ENCODE measurements at regions not wholly inside any gene's neighbourhood (a gene's known extent, or its start where the extent isn't known, plus 50 kb on each side); places are given as distances from the start of the nearest gene placed in this dataset.

GRCh38 chr13:79799059-79799867, 318.3 kb downstream of the NDFIP2 start:
- DNase-seq (ENCODE audit: low read depth in 3 of 3, low spot score in 2 of 3): no peak

GRCh38 chr13:79796136-79796535, 315.2 kb downstream of the NDFIP2 start:
- no peak for DNase-seq (ENCODE audit: low read depth in 3 of 3, low spot score in 2 of 3)

DNA sequence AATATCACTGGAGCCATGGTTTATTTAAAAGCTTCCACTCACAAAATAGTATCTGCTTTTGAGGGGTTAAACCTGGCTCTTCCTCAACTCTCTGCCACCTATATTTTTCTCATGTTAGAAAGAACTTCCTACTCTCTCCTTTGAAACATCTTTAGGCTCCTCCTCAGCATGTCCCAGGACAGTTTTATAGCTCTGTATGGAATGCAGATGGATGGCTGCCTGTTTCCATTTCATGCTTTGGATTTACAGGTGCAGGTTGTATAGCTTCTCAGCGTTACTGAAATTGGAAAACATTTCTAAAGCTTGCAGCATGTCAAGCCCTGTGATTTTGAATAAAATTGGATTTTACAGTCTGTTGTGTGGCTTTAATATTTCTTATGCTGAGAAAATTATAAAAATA, 314.0 kb downstream of the NDFIP2 start:
- no peak for DNase-seq (ENCODE audit: low read depth in 3 of 3, low spot score in 2 of 3)

DNA sequence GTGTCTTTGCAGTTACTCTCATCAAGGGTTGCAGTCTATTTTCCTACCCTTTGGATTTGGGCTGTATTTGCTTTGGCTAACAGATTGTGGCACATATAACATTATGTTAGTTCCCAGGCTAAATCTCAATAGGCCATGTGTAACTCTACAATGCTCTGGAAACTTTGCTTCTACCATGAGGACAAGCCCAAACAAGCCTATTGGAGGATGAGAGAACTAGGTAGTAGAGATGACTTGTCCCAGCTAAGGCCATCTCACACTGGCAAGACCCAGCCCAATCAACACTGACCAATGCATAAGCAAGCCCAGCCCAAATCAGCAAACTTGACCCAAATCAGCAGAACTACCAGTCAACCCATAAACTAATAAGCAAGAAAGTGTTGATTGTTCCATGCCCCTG, 311.8 kb downstream of the NDFIP2 start:
- DNase-seq (ENCODE audit: low read depth in 3 of 3, low spot score in 2 of 3): no peak

- no peak for DNase-seq (ENCODE audit: low read depth in 3 of 3, low spot score in 2 of 3)
Observed at GRCh38 chr13:79791471-79792042, 310.6 kb downstream of the NDFIP2 start.

DNA sequence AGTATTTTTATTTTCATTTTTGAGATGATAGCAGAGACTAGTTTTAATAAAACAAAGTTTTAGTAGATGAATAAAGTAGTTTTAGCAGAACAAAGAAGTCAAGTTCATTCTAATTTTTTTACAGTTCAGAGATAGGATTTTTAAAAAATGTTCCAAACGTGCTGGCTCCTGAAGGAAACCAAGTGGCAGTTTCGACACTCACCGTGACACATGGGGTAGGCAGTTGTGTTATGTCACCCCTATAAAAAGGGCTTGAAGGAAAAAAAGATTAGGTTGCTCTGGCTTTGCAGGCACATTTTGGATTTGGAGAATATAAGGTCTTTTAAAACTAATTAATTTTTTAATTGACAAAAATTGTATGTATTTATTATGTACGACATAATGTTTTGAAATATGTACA, 305.2 kb downstream of the NDFIP2 start:
- DNase-seq (ENCODE audit: low read depth in 3 of 3, low spot score in 2 of 3): no peak

DNA sequence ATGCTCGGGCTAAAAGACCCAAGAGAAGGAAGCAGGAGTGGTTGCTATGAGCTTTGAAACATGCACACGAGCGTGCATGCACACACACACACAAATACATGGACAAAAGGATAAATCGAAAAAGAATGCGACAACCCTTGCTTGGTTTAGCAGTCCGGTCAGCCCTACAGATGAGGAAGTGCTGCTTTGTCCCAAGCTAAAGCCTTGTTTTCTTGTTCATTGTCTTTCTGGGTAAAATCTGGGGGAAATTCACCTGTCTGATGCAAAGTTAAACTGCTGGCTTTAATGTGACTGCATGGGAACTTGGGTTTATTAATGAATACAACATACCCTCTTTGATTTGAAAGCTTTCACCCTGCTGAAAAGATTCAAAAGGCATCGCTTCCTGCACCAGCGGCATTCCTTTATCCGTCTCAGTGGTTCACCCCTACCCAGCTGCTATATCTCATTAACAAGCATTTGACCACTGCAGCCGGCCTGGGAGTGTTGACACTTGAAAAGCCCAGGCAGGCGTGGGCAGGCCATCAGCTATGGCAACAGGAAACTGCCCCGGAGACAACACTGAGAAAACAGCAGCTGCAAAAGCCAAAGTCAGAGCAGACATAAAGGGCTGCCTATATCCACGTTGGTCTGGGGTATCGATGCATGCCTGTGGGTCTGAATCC, 301.7 kb downstream of the NDFIP2 start:
- DNase-seq (ENCODE audit: low read depth in 3 of 3, low spot score in 2 of 3): peak; percentile 74 to 82 (median 77)

GRCh38 chr13:79781829-79782540, 301.0 kb downstream of the NDFIP2 start:
- DNase-seq (ENCODE audit: low read depth in 3 of 3, low spot score in 2 of 3): no peak

- no peak for DNase-seq (ENCODE audit: low read depth in 3 of 3, low spot score in 2 of 3)
Observed at GRCh38 chr13:79780240-79780639, 299.3 kb downstream of the NDFIP2 start.

DNA sequence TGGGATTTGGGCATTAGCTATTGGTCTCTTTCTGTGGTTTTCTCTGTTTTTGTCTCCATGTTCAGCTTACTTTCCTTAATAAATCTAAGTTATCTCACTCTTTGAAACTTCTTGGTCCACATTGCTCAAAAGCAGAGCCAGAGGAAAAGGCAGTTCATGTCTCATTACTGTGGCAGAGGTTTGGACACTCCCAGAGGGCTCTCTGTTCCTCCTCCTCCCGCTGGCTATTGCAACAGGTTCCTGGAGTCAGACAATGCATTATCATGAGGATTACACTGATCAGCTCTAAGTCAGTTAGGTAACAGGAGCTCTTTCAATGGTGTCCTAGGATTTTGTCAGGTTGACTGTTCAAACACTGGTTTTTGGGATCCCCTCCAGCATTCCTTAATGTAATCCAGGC, 298.8 kb downstream of the NDFIP2 start:
- no peak for DNase-seq (ENCODE audit: low read depth in 3 of 3, low spot score in 2 of 3)

- DNase-seq (ENCODE audit: low read depth in 3 of 3, low spot score in 2 of 3): no peak
Observed at GRCh38 chr13:79778741-79779460, 297.9 kb downstream of the NDFIP2 start.

DNA sequence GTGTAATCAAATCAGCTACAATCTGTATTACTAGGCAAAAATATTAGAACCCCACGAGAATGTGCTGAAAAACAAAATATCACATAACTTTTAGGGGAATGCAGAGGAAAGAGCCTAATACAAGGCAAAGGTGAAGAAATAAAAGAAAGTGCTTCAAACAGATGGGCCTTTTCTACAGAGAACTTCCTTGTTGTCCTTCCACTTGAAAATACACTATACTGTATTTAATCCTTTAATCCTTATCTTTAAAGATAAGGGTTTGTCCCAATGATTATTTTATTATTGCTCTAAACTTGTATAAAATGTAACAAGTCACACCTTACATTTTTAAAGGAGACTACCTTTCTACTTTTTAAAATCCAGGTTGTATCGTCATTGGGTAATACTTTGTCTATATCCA, 296.5 kb downstream of the NDFIP2 start:
- DNase-seq (ENCODE audit: low read depth in 3 of 3, low spot score in 2 of 3): no peak

GRCh38 chr13:79776531-79777295, 295.8 kb downstream of the NDFIP2 start:
- no peak for DNase-seq (ENCODE audit: low read depth in 3 of 3, low spot score in 2 of 3)

GRCh38 chr13:79775830-79776229, 294.9 kb downstream of the NDFIP2 start:
- DNase-seq (ENCODE audit: low read depth in 3 of 3, low spot score in 2 of 3): peak in 2 of 3 donors; percentile 45 to 49

GRCh38 chr13:79772811-79773210, 291.9 kb downstream of the NDFIP2 start:
- DNase-seq (ENCODE audit: low read depth in 3 of 3, low spot score in 2 of 3): no peak

DNA sequence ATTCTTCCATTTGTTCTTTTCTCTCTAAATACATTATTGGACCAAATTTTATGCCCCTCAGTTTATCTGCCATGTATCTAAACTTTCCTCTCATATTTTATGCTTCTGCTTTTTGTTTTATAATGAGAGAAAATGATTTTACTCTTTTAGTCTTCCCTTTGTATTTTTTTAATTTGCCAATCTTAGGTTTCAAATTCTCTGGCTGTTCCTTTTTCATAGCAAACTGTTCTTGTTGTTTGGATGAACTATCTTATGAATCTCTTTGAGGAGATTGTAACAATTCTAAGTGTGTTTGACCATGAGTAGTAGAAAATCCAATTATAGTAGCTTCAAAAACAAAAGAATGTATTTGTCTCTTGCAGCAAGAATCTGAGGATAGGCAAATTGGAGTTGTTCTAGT, 290.5 kb downstream of the NDFIP2 start:
- no peak for DNase-seq (ENCODE audit: low read depth in 3 of 3, low spot score in 2 of 3)

DNA sequence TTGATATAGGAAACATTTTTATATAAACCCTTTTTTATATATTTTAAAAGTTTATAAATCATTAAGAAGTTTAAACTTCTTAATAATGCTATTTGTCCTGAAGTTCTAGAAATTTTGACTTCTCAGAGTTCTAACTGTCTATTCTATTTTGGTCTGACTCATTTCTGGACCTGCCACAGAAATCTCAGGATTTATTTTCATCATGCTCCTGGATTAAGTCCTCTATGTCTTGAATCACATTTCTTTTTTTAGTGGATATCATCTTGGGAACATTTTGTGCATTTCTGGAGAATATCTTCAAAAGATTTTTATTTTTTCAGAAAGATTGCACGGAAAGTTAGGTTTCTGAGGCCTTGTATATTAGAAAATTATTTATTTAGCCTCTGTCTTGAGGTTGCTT, 289.1 kb downstream of the NDFIP2 start:
- no peak for DNase-seq (ENCODE audit: low read depth in 3 of 3, low spot score in 2 of 3)

GRCh38 chr13:79767126-79767525, 286.2 kb downstream of the NDFIP2 start:
- DNase-seq (ENCODE audit: low read depth in 3 of 3, low spot score in 2 of 3): no peak

DNA sequence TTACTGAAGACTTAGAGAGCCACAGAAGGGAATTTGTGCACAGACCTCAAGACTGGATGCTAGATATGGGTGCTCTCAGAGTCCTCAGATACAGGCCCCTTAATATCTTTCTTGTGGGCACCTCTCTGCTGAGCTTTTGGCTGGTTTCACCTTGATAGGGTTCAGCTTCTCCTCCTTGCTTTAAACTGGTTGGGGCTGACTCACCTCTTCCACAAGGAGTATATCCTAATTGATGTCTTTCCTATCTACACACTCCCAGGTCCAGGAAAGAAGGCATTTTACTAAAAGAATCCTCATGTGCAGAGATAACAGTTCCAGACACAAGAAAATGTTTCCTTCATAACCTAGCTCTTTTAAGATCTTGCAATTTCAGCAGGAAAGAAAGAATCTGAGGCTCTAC, 284.4 kb downstream of the NDFIP2 start:
- no peak for DNase-seq (ENCODE audit: low read depth in 3 of 3, low spot score in 2 of 3)

- peak in 2 of 3 donors; percentile 31 to 32 for DNase-seq (ENCODE audit: low read depth in 3 of 3, low spot score in 2 of 3)
Observed at GRCh38 chr13:79749984-79750551, 269.1 kb downstream of the NDFIP2 start.
